ENCODE measurements at regions not wholly inside any gene's neighbourhood (a gene's known extent, or its start where the extent isn't known, plus 50 kb on each side); places are given as distances from the start of the nearest gene placed in this dataset.
"Not testable (repeated sequence)": the region's sequence is repeated elsewhere in the genome, so short reads cannot be mapped to it uniquely, and the experiment has no call there.

DNA sequence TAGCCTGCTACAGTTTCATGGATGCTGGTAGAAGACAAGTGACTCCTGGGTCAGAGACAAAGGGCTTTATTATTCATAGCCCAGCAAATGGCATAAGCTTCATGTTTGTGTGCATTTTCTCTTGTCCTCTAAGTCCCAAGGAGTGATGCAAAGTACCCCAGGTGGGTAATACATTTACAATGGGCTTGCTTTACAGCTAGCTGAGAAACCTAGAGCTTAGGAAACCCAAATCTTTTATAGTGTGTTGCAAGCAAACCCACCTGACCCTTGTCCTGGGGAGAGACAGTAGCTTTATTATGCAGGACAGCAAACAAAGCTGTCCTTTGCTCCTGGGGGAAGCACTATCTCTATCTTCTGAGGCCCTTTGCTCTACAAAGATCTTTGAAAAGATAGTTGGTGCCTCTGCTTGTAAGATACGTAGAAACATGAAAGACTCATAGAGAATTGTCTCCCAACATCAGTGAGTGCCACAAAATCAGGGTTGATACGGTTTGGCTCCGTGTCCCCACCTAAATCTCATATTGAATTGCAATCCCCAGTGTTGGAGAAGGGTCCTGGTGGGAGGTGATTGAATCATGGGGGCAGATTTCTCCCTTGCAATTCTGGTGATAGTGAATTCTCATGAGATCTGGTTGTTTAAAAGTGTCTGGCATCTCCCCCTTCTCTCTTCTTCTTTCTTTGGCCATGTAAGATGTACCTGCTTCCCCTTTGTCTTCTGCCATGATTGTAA, 315.8 kb upstream of the USP24 start:
- no peak for DNase-seq (ENCODE audit: low read depth in 1 of 2, low spot score in 1 of 2)

DNA sequence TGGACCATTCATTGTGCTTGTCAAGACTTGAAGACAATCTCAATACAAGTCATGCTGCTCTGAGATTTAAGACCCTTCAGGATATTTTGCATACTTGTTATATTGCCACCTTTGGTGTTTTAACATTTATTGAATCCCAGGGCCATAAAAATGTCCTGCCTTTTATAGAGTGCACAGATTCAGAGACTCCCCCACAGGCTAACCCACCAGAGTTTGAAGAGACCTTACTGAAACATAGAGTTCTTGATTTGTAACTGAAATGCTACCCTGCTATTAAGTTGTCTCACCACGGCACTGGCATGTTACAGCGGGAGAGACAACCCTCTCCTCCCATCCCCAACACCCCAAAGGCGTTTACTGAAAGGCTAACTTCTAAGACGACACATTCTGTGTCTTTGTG, 313.9 kb upstream of the USP24 start:
- DNase-seq (ENCODE audit: low read depth in 1 of 2, low spot score in 1 of 2): no peak

GRCh38 chr1:55527831-55528230, 312.7 kb upstream of the USP24 start:
- DNase-seq (ENCODE audit: low read depth in 1 of 2, low spot score in 1 of 2): no peak

GRCh38 chr1:55526716-55527115, 311.6 kb upstream of the USP24 start:
- no peak for DNase-seq (ENCODE audit: low read depth in 1 of 2, low spot score in 1 of 2)

DNA sequence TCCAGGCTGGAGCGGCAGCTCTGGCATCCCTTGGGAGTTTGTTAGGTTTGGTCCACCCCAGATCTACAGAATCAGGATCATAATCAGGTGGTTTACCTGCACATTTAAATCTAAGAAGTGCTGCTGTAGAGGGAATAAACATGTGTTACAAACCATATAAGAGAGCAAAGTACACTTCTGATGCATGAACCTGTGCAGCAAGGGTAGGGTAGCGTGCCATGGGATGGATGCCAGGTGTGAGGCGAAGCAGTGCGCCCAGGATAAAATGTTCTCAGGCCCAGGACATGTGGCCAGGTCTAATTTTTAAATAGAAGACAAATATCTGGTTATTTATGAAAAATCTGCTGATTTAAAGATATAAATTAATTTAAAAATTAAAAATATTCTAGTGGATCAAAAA, 308.8 kb upstream of the USP24 start:
- no peak for DNase-seq (ENCODE audit: low read depth in 1 of 2, low spot score in 1 of 2)

DNA sequence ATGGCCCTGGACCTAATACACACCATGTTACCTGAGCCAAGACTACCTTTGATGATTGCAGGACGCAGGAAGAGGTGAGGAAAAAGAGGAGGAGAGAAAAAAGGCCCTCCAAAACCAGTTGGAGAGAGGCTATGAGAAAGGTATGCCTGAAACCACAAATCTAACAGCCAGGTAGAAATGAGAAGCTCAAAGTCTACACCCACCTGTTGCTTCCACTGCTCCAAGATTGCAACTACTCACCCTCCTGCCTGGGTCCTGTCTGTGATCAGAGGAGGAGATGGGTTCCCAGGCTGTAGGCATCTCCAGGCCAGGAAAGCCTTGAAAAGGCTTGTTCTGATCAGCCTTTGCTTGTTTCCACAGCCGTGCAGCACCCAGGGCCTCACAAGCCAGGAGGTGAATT, 307.8 kb upstream of the USP24 start:
- no peak for DNase-seq (ENCODE audit: low read depth in 1 of 2, low spot score in 1 of 2)

DNA sequence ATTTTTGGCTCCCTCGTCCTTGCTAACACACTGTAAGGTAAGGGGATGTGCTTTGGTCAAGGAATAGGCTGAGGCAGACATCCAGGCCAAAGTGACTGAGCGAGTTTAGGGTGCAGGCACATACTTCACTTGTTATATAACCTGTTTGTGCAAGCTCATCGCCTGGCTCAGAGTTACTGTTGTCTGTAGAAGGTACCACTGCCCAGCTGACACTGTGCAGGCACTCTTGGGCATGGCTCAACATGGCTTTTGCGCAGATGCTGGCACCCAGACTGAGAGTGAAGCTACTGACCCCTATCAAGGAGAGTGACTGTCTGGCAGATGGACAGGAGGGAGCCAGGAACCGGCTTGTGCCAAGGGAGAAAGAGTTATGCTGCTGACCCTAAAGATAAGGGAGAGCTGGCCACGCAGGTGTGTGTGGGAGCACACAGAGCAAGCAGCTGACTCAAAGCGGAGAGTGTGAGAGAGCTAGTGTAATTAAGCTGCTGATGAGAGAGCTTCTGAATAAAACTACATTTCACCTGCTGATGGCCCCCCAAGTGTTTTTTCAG, 307.3 kb upstream of the USP24 start:
- DNase-seq (ENCODE audit: low read depth in 1 of 2, low spot score in 1 of 2): no peak

GRCh38 chr1:55520861-55521260, 305.7 kb upstream of the USP24 start:
- no peak for DNase-seq (ENCODE audit: low read depth in 1 of 2, low spot score in 1 of 2)

- DNase-seq (ENCODE audit: low read depth in 1 of 2, low spot score in 1 of 2): no peak
These were observed 304.9 kb upstream of the USP24 start for GRCh38 chr1:55519937-55520683.

GRCh38 chr1:55519276-55519675, 304.1 kb upstream of the USP24 start:
- DNase-seq (ENCODE audit: low read depth in 1 of 2, low spot score in 1 of 2): no peak

GRCh38 chr1:55517036-55517435, 301.9 kb upstream of the USP24 start:
- no peak for DNase-seq (ENCODE audit: low read depth in 1 of 2, low spot score in 1 of 2)

DNA sequence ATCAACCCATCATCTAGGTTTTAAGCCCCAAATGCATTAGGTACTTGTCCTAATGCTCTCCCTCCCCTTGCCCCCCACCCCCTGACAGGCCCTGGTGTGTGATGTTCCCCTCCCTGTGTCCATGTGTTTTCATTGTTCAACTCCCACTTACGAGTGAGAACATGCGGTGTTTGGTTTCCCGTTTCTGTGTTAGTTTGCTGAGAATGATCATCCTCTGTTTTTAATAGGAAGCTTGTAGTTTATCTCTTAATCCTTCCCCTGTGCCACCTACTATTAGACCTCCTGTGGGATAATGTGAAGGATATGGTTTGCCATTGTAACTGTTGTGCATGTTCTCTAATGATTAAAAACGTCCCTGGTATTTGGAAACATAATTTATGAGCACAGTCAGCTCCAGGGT, 299.4 kb upstream of the USP24 start:
- DNase-seq (ENCODE audit: low read depth in 1 of 2, low spot score in 1 of 2): not testable (repeated sequence)

- no peak for DNase-seq (ENCODE audit: low read depth in 1 of 2, low spot score in 1 of 2)
These were observed 297.3 kb upstream of the USP24 start for GRCh38 chr1:55512466-55512865.

DNA sequence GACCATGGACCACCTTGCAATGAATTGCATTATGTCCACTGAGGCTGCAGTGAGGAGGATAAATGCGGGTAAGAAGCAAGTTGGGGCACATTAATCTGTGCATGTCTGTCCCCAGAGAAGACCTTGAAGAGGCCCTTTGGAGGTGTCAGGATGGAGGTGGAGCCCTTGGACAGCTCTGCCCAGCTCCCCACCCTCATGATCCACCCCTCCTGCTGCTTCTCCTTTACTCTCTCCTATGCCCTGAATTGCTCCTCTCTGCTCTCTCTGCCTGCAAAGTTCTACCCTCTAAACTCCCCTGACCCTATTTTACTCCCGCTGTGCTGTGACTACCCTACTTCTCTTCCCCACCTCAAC, 292.4 kb upstream of the USP24 start:
- DNase-seq (ENCODE audit: low read depth in 1 of 2, low spot score in 1 of 2): no peak

GRCh38 chr1:55506740-55507577, 291.8 kb upstream of the USP24 start:
- no peak for DNase-seq (ENCODE audit: low read depth in 1 of 2, low spot score in 1 of 2)

- no peak for DNase-seq (ENCODE audit: low read depth in 1 of 2, low spot score in 1 of 2)
These were observed 290.2 kb upstream of the USP24 start for GRCh38 chr1:55505326-55505725.

- DNase-seq (ENCODE audit: low read depth in 1 of 2, low spot score in 1 of 2): no peak
These were observed 289.2 kb upstream of the USP24 start for GRCh38 chr1:55504306-55504731.

GRCh38 chr1:55503663-55504305, 288.6 kb upstream of the USP24 start:
- no peak for DNase-seq (ENCODE audit: low read depth in 1 of 2, low spot score in 1 of 2)

- no peak for DNase-seq (ENCODE audit: low read depth in 1 of 2, low spot score in 1 of 2)
These were observed 285.4 kb upstream of the USP24 start for GRCh38 chr1:55500601-55501000.

GRCh38 chr1:55490547-55490946, 275.4 kb upstream of the USP24 start:
- no peak for DNase-seq (ENCODE audit: low read depth in 1 of 2, low spot score in 1 of 2)

- DNase-seq (ENCODE audit: low read depth in 1 of 2, low spot score in 1 of 2): no peak
These were observed 269.0 kb upstream of the USP24 start for GRCh38 chr1:55484173-55484572.
